ENCODE measurements at regions not wholly inside any gene's neighbourhood (a gene's known extent, or its start where the extent isn't known, plus 50 kb on each side); places are given as distances from the start of the nearest gene placed in this dataset.

DNA sequence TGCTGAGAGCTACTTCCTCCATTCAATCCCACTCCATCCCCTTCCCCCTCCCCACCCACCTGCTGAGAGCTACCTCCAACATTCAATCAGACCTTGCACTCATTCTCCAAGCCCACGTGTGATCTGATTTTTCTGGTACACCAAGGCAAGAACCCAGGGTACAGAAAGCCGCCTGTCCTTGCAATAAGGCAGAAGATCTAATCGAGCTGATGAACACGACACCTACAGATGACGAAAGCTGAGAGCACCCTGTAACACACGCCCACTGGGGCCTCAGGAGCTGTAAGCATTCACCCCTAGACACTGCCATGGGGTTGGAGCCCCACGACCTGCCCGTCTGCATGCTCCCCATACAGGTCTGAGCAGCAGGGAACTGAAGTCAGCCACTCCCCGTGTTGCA lies 58.3 kb downstream of the TRIML1 start:
- H3K9me3 ChIP-seq (ENCODE audit: control insufficient read depth, low read length) = no peaks in the 10 kb centered on the region
- 91 to 96% methylated on average over 6 to 9 of the region's 9 CpGs for WGBS, 2 experiments (ENCODE audit: insufficient coverage in 2 of 2)

DNA sequence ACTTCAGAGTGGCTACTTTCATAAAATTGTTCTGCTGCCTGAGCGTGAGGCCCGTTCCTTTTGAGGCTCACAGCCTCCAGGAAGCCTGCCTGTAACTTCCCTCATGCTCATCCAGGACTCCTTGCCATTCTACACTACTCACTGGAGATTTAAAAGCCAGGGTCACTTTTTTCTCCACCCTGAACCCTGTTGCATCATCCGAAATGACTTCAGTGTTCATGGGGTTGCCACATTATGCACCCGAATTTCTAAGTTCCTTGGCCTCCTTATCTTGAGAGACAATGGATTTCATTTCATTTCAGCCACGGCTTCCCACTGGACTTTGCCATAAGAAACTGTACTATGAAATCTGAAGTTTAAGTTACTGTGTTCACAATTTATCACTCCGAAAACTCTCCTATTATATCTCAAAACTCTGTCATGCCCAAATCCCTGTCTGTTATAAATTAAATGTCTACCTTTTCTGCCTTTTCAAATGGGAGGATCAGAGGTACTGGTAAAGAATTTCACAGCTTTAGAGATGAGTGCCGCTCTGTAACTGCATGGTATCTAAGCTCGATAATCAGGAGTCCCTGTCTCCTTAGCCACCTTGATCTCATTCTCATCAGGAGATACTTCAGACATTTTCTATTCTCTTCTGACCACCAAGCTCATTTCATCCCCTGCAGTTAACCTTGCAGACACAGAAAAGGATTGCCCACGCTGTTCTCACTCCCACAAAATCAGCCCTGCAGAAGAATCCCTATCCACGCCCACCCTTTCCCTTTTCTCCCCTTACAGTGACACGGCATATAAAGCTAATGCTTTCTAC lies 59.9 kb downstream of the TRIML1 start:
- H3K4me3 ChIP-seq (ENCODE audit: extremely low read depth, insufficient read depth, low read length, poor library complexity, severe bottlenecking) = no peak overlapping the region
- WGBS, 2 experiments (ENCODE audit: insufficient coverage in 2 of 2) = 79 to 80% methylated on average over 7 to 9 of the region's 11 CpGs
- H3K4me1 ChIP-seq (ENCODE audit: control insufficient read depth, insufficient read depth, low read length, poor library complexity, severe bottlenecking) = no peaks in the 10 kb centered on the region
- no peak overlapping the region for H3K27ac ChIP-seq (ENCODE audit: low read depth, low read length, severe bottlenecking)
- no peaks in the 10 kb centered on the region for H3K9me3 ChIP-seq (ENCODE audit: control insufficient read depth, low read length)
- no peaks in the 10 kb centered on the region for H3K36me3 ChIP-seq (ENCODE audit: control insufficient read depth, insufficient read depth, low read length)

More for the DNA sequence above, 58.3 kb downstream of the TRIML1 start:
- Histone ChIP-seq H3K27ac (ENCODE audit: low read depth, low read length, severe bottlenecking) (no peak overlapping the region), H3K36me3 (ENCODE audit: control insufficient read depth, insufficient read depth, low read length) (no peaks in the 10 kb centered on the region), H3K4me1 (ENCODE audit: control insufficient read depth, insufficient read depth, low read length, poor library complexity, severe bottlenecking) (no peaks in the 10 kb centered on the region), H3K4me3 (ENCODE audit: extremely low read depth, insufficient read depth, low read length, poor library complexity, severe bottlenecking) (no peak overlapping the region)

DNA sequence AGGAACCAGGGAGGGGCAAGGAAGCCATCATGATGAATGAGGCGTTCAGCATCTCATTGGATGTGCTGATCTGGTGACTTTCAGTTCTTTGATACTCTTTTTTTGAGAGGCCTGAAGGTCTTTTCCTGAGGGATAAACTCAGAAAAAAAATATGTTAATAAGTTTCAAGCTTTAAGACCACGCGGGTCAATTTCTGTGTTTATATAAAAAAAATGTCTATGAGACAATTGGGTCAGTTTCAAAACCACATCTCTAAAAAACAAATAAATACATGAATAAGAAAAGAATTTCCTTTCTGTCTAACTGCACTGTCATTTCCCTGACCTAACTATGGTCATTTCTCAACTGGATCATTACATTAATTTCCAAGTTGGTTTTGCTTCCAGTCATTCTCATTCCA lies 62.6 kb downstream of the TRIML1 start:
- WGBS, 2 experiments (ENCODE audit: insufficient coverage in 2 of 2) = 83 to 90% methylated on average over 1 of the region's 3 CpGs

DNA sequence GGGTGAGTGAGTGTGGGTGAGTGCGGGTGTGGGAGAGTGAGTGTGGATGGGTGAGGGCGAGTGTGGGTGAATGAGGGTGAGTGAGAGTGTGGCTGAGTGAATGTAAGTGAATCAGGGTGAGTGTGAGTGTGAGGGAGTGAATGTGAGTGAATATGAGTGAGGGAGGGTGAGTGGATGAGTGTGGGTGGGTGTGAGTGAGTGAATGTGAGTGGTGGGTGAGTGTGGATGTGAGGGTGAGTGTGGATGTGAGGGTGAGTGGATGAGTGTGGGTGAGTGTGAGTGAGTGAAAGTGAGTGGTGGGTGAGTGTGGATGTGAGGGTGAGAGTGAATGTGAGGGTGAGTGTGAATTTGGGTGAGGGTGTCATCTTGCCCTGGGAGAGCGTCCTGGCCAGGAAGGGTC lies 67.5 kb downstream of the TRIML1 start:
- no peaks in the 10 kb centered on the region for H3K9me3 ChIP-seq (ENCODE audit: control insufficient read depth, low read length)
- no peaks in the 10 kb centered on the region for H3K36me3 ChIP-seq (ENCODE audit: control insufficient read depth, insufficient read depth, low read length)
- WGBS, 2 experiments (ENCODE audit: insufficient coverage in 2 of 2) = 94 to 95% methylated on average over 2 to 3 of the region's 3 CpGs
- no peak overlapping the region for H3K27ac ChIP-seq (ENCODE audit: low read depth, low read length, severe bottlenecking)
- H3K4me1 ChIP-seq (ENCODE audit: control insufficient read depth, insufficient read depth, low read length, poor library complexity, severe bottlenecking) = no peaks in the 10 kb centered on the region
- no peak overlapping the region for H3K4me3 ChIP-seq (ENCODE audit: extremely low read depth, insufficient read depth, low read length, poor library complexity, severe bottlenecking)

More for the DNA sequence above, 62.6 kb downstream of the TRIML1 start:
- H3K4me3 ChIP-seq (ENCODE audit: extremely low read depth, insufficient read depth, low read length, poor library complexity, severe bottlenecking) = no peak overlapping the region
- H3K27ac ChIP-seq (ENCODE audit: low read depth, low read length, severe bottlenecking) = no peak overlapping the region
- no peaks in the 10 kb centered on the region for H3K4me1 ChIP-seq (ENCODE audit: control insufficient read depth, insufficient read depth, low read length, poor library complexity, severe bottlenecking)
- H3K9me3 ChIP-seq (ENCODE audit: control insufficient read depth, low read length) = no peaks in the 10 kb centered on the region
- H3K36me3 ChIP-seq (ENCODE audit: control insufficient read depth, insufficient read depth, low read length) = no peaks in the 10 kb centered on the region

DNA sequence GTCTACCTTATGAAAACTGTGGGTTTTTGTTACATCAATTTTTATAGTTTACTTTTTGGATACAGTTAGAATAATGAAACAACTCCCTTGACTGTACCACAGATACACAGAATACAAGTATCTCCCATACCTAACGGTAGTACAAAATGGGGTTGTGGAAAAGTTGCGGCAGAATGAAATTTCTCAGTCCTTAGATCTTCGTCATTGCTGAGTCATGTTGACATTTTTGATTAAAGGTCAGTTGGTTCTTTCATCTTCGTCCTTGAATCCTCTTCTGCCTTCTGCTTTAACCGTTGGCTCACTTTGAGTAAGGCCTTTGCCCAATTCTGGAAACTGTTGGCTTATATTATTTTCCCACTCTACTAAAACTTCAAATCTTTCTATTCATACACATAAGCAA lies 75.6 kb downstream of the TRIML1 start:
- 92 to 98% methylated on average over 4 to 5 of the region's 5 CpGs for WGBS, 2 experiments (ENCODE audit: insufficient coverage in 2 of 2)
- Histone ChIP-seq H3K27ac (ENCODE audit: low read depth, low read length, severe bottlenecking) (no peak overlapping the region), H3K9me3 (ENCODE audit: control insufficient read depth, low read length) (no peaks in the 10 kb centered on the region), H3K36me3 (ENCODE audit: control insufficient read depth, insufficient read depth, low read length) (no peaks in the 10 kb centered on the region), H3K4me1 (ENCODE audit: control insufficient read depth, insufficient read depth, low read length, poor library complexity, severe bottlenecking) (no peaks in the 10 kb centered on the region), H3K4me3 (ENCODE audit: extremely low read depth, insufficient read depth, low read length, poor library complexity, severe bottlenecking) (no peak overlapping the region)

DNA sequence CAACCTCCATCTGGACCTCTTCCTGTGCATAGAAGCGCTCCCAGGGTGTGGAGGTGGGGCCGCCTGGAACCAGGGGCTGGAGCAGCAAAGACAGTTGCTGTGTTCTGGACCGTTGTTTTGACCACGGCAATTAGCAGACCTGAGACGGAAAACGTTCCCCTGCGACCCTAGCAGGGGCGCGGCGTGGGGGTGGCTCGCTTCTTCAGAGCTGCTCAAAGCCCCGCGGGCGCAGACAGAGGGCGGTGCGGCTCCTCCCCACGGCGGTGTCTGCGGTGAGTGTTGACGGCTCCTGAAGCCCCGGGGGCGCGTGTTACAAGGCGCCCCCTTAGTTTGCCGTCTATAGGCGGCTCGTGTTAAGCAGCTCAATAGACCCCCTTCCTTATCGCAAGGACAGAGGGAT lies 79.2 kb downstream of the TRIML1 start:
- H3K36me3 ChIP-seq (ENCODE audit: control insufficient read depth, insufficient read depth, low read length) = no peaks in the 10 kb centered on the region
- H3K4me1 ChIP-seq (ENCODE audit: control insufficient read depth, insufficient read depth, low read length, poor library complexity, severe bottlenecking) = no peaks in the 10 kb centered on the region
- no peak overlapping the region for H3K4me3 ChIP-seq (ENCODE audit: extremely low read depth, insufficient read depth, low read length, poor library complexity, severe bottlenecking)
- no peak overlapping the region for H3K27ac ChIP-seq (ENCODE audit: low read depth, low read length, severe bottlenecking)
- WGBS, 2 experiments (ENCODE audit: insufficient coverage in 2 of 2) = 91 to 92% methylated on average over 27 of the region's 28 CpGs
- H3K9me3 ChIP-seq (ENCODE audit: control insufficient read depth, low read length) = no peaks in the 10 kb centered on the region

DNA sequence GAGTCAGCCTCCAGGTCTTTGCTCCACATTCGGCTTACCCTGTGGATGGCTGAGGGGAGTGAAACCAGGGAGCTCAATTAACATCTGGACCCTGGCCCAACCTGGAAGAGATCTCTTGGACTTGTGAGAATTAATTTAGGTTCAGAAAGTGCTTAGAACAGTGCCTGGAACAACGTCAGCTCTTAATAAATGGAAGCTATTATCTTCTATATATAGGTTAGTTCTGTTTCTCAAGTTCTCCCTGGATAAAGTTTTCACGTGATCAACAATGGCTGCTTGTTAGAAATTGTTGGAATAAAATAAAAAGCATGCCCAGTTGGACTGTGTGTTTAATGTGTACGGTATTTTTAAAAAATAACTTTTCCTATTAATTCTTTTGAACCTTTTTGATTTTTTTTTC lies 80.8 kb downstream of the TRIML1 start:
- no peaks in the 10 kb centered on the region for H3K36me3 ChIP-seq (ENCODE audit: control insufficient read depth, insufficient read depth, low read length)

DNA sequence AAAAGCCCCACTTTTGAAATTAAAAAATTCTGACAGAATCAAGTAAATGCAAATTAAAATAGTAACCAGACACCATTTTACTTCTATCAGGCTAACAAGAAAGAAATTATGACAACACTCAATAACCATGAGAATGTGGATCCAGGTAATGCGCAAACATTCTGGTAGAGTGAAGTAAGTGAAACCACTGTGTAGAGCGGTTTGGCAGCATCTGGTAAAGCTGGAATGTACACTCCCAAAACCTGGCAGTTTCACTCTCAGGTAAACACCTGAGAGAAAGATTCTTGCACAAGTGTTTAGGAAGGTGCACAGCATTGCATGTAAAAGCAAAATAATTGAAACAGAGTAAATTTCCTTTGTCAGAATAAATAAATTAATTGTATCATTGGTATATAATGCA lies 81.8 kb downstream of the TRIML1 start:
- H3K4me1 ChIP-seq (ENCODE audit: control insufficient read depth, insufficient read depth, low read length, poor library complexity, severe bottlenecking) = no peaks in the 10 kb centered on the region
- 100% methylated on average over 2 of the region's 2 CpGs; no CpG with 5 or more reads in 1 of the 2 experiments for WGBS, 2 experiments (ENCODE audit: insufficient coverage in 2 of 2)
- no peaks in the 10 kb centered on the region for H3K36me3 ChIP-seq (ENCODE audit: control insufficient read depth, insufficient read depth, low read length)
- no peak overlapping the region for H3K4me3 ChIP-seq (ENCODE audit: extremely low read depth, insufficient read depth, low read length, poor library complexity, severe bottlenecking)
- H3K27ac ChIP-seq (ENCODE audit: low read depth, low read length, severe bottlenecking) = no peak overlapping the region
- no peaks in the 10 kb centered on the region for H3K9me3 ChIP-seq (ENCODE audit: control insufficient read depth, low read length)

More for the DNA sequence above, 80.8 kb downstream of the TRIML1 start:
- Histone ChIP-seq H3K4me1 (ENCODE audit: control insufficient read depth, insufficient read depth, low read length, poor library complexity, severe bottlenecking) (no peaks in the 10 kb centered on the region), H3K27ac (ENCODE audit: low read depth, low read length, severe bottlenecking) (no peak overlapping the region), H3K4me3 (ENCODE audit: extremely low read depth, insufficient read depth, low read length, poor library complexity, severe bottlenecking) (no peak overlapping the region), H3K9me3 (ENCODE audit: control insufficient read depth, low read length) (no peaks in the 10 kb centered on the region)
- 82 to 83% methylated on average over 1 of the region's 4 CpGs for WGBS, 2 experiments (ENCODE audit: insufficient coverage in 2 of 2)

DNA sequence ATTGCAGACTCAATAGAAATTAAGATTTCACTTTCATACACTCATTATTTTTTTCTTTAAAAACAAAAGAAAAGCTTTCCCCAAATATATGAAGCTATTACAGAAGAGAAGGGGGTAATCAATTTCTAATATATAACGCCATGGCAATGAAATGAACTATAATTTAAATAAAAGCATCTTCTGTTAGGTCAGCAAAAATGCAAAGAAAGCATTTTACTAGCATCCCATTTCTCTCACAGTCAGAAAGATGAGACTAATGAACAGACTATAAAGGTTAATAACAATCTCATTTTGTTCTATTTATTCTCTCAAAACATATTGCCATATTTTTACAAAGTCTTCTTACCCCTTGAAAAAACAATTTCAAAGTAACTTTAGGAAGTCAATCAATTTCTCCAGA lies 89.0 kb downstream of the TRIML1 start:
- no CpG with 5 or more reads among the region's 1 CpG for WGBS, 2 experiments (ENCODE audit: insufficient coverage in 2 of 2)
- H3K36me3 ChIP-seq (ENCODE audit: control insufficient read depth, insufficient read depth, low read length) = no peaks in the 10 kb centered on the region
- H3K4me1 ChIP-seq (ENCODE audit: control insufficient read depth, insufficient read depth, low read length, poor library complexity, severe bottlenecking) = no peaks in the 10 kb centered on the region
- H3K4me3 ChIP-seq (ENCODE audit: extremely low read depth, insufficient read depth, low read length, poor library complexity, severe bottlenecking) = no peak overlapping the region
- H3K27ac ChIP-seq (ENCODE audit: low read depth, low read length, severe bottlenecking) = no peak overlapping the region
- H3K9me3 ChIP-seq (ENCODE audit: control insufficient read depth, low read length) = no peaks in the 10 kb centered on the region

DNA sequence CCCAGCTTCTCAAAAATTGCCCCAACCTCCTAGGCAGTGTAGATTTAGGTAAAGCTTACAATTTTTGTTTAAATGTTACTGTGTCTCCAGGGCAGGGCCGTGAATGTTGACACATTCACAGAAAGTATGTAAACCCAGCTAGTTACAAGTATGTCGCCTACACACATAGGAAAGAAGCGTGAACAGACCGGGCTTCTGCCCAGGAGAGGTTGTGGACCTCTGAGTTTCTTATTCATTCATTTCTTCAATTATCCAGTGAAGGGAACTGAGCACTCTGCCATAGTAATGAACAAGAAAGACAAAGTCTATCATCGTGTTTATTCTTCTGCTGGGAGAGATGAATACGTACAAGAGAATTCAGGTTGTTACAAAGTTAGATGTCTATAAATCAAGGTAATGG lies 93.2 kb downstream of the TRIML1 start:
- Histone ChIP-seq H3K4me3 (ENCODE audit: extremely low read depth, insufficient read depth, low read length, poor library complexity, severe bottlenecking) (no peak overlapping the region), H3K27ac (ENCODE audit: low read depth, low read length, severe bottlenecking) (no peak overlapping the region), H3K9me3 (ENCODE audit: control insufficient read depth, low read length) (no peaks in the 10 kb centered on the region), H3K36me3 (ENCODE audit: control insufficient read depth, insufficient read depth, low read length) (no peaks in the 10 kb centered on the region), H3K4me1 (ENCODE audit: control insufficient read depth, insufficient read depth, low read length, poor library complexity, severe bottlenecking) (no peaks in the 10 kb centered on the region)
- WGBS, 2 experiments (ENCODE audit: insufficient coverage in 2 of 2) = 86 to 91% methylated on average over 4 to 6 of the region's 6 CpGs

DNA sequence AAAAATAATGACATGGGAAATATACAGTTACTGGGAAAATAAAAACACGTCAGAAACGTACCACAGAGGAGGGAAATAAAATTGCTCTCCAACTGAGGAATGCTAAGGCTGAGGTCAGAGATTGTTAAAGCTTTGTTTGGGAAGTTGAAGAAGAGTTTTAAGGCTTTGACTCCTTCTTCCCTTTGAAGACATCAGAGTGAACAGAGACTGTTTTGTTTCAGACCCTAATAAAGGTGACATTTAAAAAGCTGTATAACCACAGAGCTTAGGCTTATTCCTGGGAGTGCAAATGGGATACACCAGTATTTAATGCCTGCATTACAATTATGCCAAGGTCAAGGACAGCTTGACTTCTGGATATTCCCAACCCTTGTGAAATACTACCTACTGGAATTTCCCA lies 102.8 kb downstream of the TRIML1 start:
- Histone ChIP-seq H3K27ac (ENCODE audit: low read depth, low read length, severe bottlenecking) (no peak overlapping the region), H3K9me3 (ENCODE audit: control insufficient read depth, low read length) (no peaks in the 10 kb centered on the region), H3K4me1 (ENCODE audit: control insufficient read depth, insufficient read depth, low read length, poor library complexity, severe bottlenecking) (peaks cover 8% of the 10 kb centered on the region), H3K36me3 (ENCODE audit: control insufficient read depth, insufficient read depth, low read length) (no peaks in the 10 kb centered on the region), H3K4me3 (ENCODE audit: extremely low read depth, insufficient read depth, low read length, poor library complexity, severe bottlenecking) (no peak overlapping the region)
- WGBS, 2 experiments (ENCODE audit: insufficient coverage in 2 of 2) = 82% methylated on average over 2 of the region's 2 CpGs; no CpG with 5 or more reads in 1 of the 2 experiments
